ENCODE measurements at regions not wholly inside any gene's neighbourhood (a gene's known extent, or its start where the extent isn't known, plus 50 kb on each side); places are given as distances from the start of the nearest gene placed in this dataset.
"Not testable (repeated sequence)": the region's sequence is repeated elsewhere in the genome, so short reads cannot be mapped to it uniquely, and the experiment has no call there.

- H3K4me1 ChIP-seq (ENCODE audit: control insufficient read depth, insufficient read depth, low read length, poor library complexity, severe bottlenecking); H3K27ac ChIP-seq (ENCODE audit: low read depth, low read length, severe bottlenecking); H3K4me3 ChIP-seq (ENCODE audit: extremely low read depth, insufficient read depth, low read length, poor library complexity, severe bottlenecking); H3K36me3 ChIP-seq (ENCODE audit: control insufficient read depth, insufficient read depth, low read length); H3K9me3 ChIP-seq (ENCODE audit: control insufficient read depth, low read length): not testable (repeated sequence)
- 88 to 90% methylated on average over 1 of the region's 1 CpG for WGBS, 2 experiments (ENCODE audit: insufficient coverage in 2 of 2)
Measured at GRCh38 chr3:16711691-16712090, 106.5 kb upstream of the DAZL start.

GRCh38 chr3:16715281-16715680, 110.1 kb upstream of the DAZL start:
- H3K27ac ChIP-seq (ENCODE audit: low read depth, low read length, severe bottlenecking) = no peak overlapping the region
- H3K4me3 ChIP-seq (ENCODE audit: extremely low read depth, insufficient read depth, low read length, poor library complexity, severe bottlenecking) = no peak overlapping the region
- peaks cover 4% of the 10 kb centered on the region for H3K9me3 ChIP-seq (ENCODE audit: control insufficient read depth, low read length)
- no peaks in the 10 kb centered on the region for H3K4me1 ChIP-seq (ENCODE audit: control insufficient read depth, insufficient read depth, low read length, poor library complexity, severe bottlenecking)
- H3K36me3 ChIP-seq (ENCODE audit: control insufficient read depth, insufficient read depth, low read length) = no peaks in the 10 kb centered on the region
- WGBS, 2 experiments (ENCODE audit: insufficient coverage in 2 of 2) = 77 to 82% methylated on average over 4 of the region's 4 CpGs

- Histone ChIP-seq H3K27ac (ENCODE audit: low read depth, low read length, severe bottlenecking) (no peak overlapping the region), H3K4me1 (ENCODE audit: control insufficient read depth, insufficient read depth, low read length, poor library complexity, severe bottlenecking) (no peaks in the 10 kb centered on the region), H3K9me3 (ENCODE audit: control insufficient read depth, low read length) (no peaks in the 10 kb centered on the region), H3K4me3 (ENCODE audit: extremely low read depth, insufficient read depth, low read length, poor library complexity, severe bottlenecking) (no peak overlapping the region), H3K36me3 (ENCODE audit: control insufficient read depth, insufficient read depth, low read length) (no peaks in the 10 kb centered on the region)
- WGBS, 2 experiments (ENCODE audit: insufficient coverage in 2 of 2) = no CpG with 5 or more reads among the region's 3 CpGs
Measured at GRCh38 chr3:16719426-16719825, 114.2 kb upstream of the DAZL start.

- Histone ChIP-seq H3K4me1 (ENCODE audit: control insufficient read depth, insufficient read depth, low read length, poor library complexity, severe bottlenecking) (no peaks in the 10 kb centered on the region), H3K4me3 (ENCODE audit: extremely low read depth, insufficient read depth, low read length, poor library complexity, severe bottlenecking) (no peak overlapping the region), H3K9me3 (ENCODE audit: control insufficient read depth, low read length) (no peaks in the 10 kb centered on the region), H3K36me3 (ENCODE audit: control insufficient read depth, insufficient read depth, low read length) (no peaks in the 10 kb centered on the region), H3K27ac (ENCODE audit: low read depth, low read length, severe bottlenecking) (no peak overlapping the region)
- WGBS, 2 experiments (ENCODE audit: insufficient coverage in 2 of 2) = 90 to 100% methylated on average over 1 to 2 of the region's 3 CpGs
Measured at GRCh38 chr3:16720367-16720940, 115.2 kb upstream of the DAZL start.

- H3K4me1 ChIP-seq (ENCODE audit: control insufficient read depth, insufficient read depth, low read length, poor library complexity, severe bottlenecking) = no peaks in the 10 kb centered on the region
- no peak overlapping the region for H3K27ac ChIP-seq (ENCODE audit: low read depth, low read length, severe bottlenecking)
- H3K4me3 ChIP-seq (ENCODE audit: extremely low read depth, insufficient read depth, low read length, poor library complexity, severe bottlenecking) = no peak overlapping the region
- WGBS, 2 experiments (ENCODE audit: insufficient coverage in 2 of 2) = 80 to 88% methylated on average over 1 of the region's 3 CpGs
- no peaks in the 10 kb centered on the region for H3K36me3 ChIP-seq (ENCODE audit: control insufficient read depth, insufficient read depth, low read length)
- peaks cover 8% of the 10 kb centered on the region for H3K9me3 ChIP-seq (ENCODE audit: control insufficient read depth, low read length)
Measured at GRCh38 chr3:16721494-16721893, 116.3 kb upstream of the DAZL start.

GRCh38 chr3:16723978-16724377, 118.8 kb upstream of the DAZL start:
- Histone ChIP-seq H3K9me3 (ENCODE audit: control insufficient read depth, low read length) (peaks cover 12% of the 10 kb centered on the region), H3K4me3 (ENCODE audit: extremely low read depth, insufficient read depth, low read length, poor library complexity, severe bottlenecking) (no peak overlapping the region), H3K27ac (ENCODE audit: low read depth, low read length, severe bottlenecking) (no peak overlapping the region), H3K36me3 (ENCODE audit: control insufficient read depth, insufficient read depth, low read length) (no peaks in the 10 kb centered on the region), H3K4me1 (ENCODE audit: control insufficient read depth, insufficient read depth, low read length, poor library complexity, severe bottlenecking) (peaks cover 6% of the 10 kb centered on the region)
- 83% methylated on average over 1 of the region's 1 CpG; no CpG with 5 or more reads in 1 of the 2 experiments for WGBS, 2 experiments (ENCODE audit: insufficient coverage in 2 of 2)

- no peak overlapping the region for H3K27ac ChIP-seq (ENCODE audit: low read depth, low read length, severe bottlenecking)
- peaks cover 7% of the 10 kb centered on the region for H3K4me1 ChIP-seq (ENCODE audit: control insufficient read depth, insufficient read depth, low read length, poor library complexity, severe bottlenecking)
- no CpG with 5 or more reads among the region's 3 CpGs for WGBS, 2 experiments (ENCODE audit: insufficient coverage in 2 of 2)
- H3K36me3 ChIP-seq (ENCODE audit: control insufficient read depth, insufficient read depth, low read length) = no peaks in the 10 kb centered on the region
- H3K4me3 ChIP-seq (ENCODE audit: extremely low read depth, insufficient read depth, low read length, poor library complexity, severe bottlenecking) = no peak overlapping the region
- H3K9me3 ChIP-seq (ENCODE audit: control insufficient read depth, low read length) = peaks cover 12% of the 10 kb centered on the region
Measured at GRCh38 chr3:16724487-16724886, 119.3 kb upstream of the DAZL start.

- Histone ChIP-seq H3K36me3 (ENCODE audit: control insufficient read depth, insufficient read depth, low read length) (no peaks in the 10 kb centered on the region), H3K27ac (ENCODE audit: low read depth, low read length, severe bottlenecking) (no peak overlapping the region), H3K9me3 (ENCODE audit: control insufficient read depth, low read length) (peaks cover 12% of the 10 kb centered on the region), H3K4me3 (ENCODE audit: extremely low read depth, insufficient read depth, low read length, poor library complexity, severe bottlenecking) (no peak overlapping the region), H3K4me1 (ENCODE audit: control insufficient read depth, insufficient read depth, low read length, poor library complexity, severe bottlenecking) (peaks cover 7% of the 10 kb centered on the region)
- 60% methylated on average over 1 of the region's 1 CpG; no CpG with 5 or more reads in 1 of the 2 experiments for WGBS, 2 experiments (ENCODE audit: insufficient coverage in 2 of 2)
Measured at GRCh38 chr3:16725972-16726371, 120.7 kb upstream of the DAZL start.

GRCh38 chr3:16728770-16729745, 123.8 kb upstream of the DAZL start:
- H3K4me1 ChIP-seq (ENCODE audit: control insufficient read depth, insufficient read depth, low read length, poor library complexity, severe bottlenecking) = peaks cover 7% of the 10 kb centered on the region
- WGBS, 2 experiments (ENCODE audit: insufficient coverage in 2 of 2) = 94 to 95% methylated on average over 2 of the region's 4 CpGs
- peaks cover 12% of the 10 kb centered on the region for H3K9me3 ChIP-seq (ENCODE audit: control insufficient read depth, low read length)
- H3K4me3 ChIP-seq (ENCODE audit: extremely low read depth, insufficient read depth, low read length, poor library complexity, severe bottlenecking) = no peak overlapping the region
- no peak overlapping the region for H3K27ac ChIP-seq (ENCODE audit: low read depth, low read length, severe bottlenecking)
- H3K36me3 ChIP-seq (ENCODE audit: control insufficient read depth, insufficient read depth, low read length) = no peaks in the 10 kb centered on the region

- Histone ChIP-seq H3K36me3 (ENCODE audit: control insufficient read depth, insufficient read depth, low read length) (no peaks in the 10 kb centered on the region), H3K27ac (ENCODE audit: low read depth, low read length, severe bottlenecking) (no peak overlapping the region), H3K9me3 (ENCODE audit: control insufficient read depth, low read length) (no peaks in the 10 kb centered on the region), H3K4me3 (ENCODE audit: extremely low read depth, insufficient read depth, low read length, poor library complexity, severe bottlenecking) (no peak overlapping the region), H3K4me1 (ENCODE audit: control insufficient read depth, insufficient read depth, low read length, poor library complexity, severe bottlenecking) (no peaks in the 10 kb centered on the region)
- no CpG with 5 or more reads among the region's 1 CpG for WGBS, 2 experiments (ENCODE audit: insufficient coverage in 2 of 2)
Measured at GRCh38 chr3:16738451-16738850, 133.2 kb upstream of the DAZL start.

Data from mesodermal cell (in vitro differentiated cells).